ENCODE measurements at regions not wholly inside any gene's neighbourhood (a gene's known extent, or its start where the extent isn't known, plus 50 kb on each side); places are given as distances from the start of the nearest gene placed in this dataset.
"Not testable (repeated sequence)": the region's sequence is repeated elsewhere in the genome, so short reads cannot be mapped to it uniquely, and the experiment has no call there.

GRCh38 chr3:145450018-145450682, 710.8 kb downstream of the PLOD2 start:
- no peak for TF ChIP-seq JUND (IDR thresholded peaks at IDR 0.05; ENCODE audit: low read depth)
- in situ Hi-C loops (cut with HindIII; ENCODE audit: low pct_unique_long_range_greater_than_20kb, low sequenced_read_pairs), result no loop called here
- DNase-seq (ENCODE audit: low read depth in 1 of 2, low spot score in 1 of 2), result no peak

- DNase-seq (ENCODE audit: low read depth in 1 of 2, low spot score in 1 of 2), result no peak
- TF ChIP-seq JUND (IDR thresholded peaks at IDR 0.05; ENCODE audit: low read depth), result no peak
- in situ Hi-C loops (cut with HindIII; ENCODE audit: low pct_unique_long_range_greater_than_20kb, low sequenced_read_pairs), result no loop called here
Observed at GRCh38 chr3:145457825-145458552, 703.0 kb downstream of the PLOD2 start.

- DNase-seq (ENCODE audit: low read depth in 1 of 2, low spot score in 1 of 2); in situ Hi-C loops (cut with HindIII; ENCODE audit: low pct_unique_long_range_greater_than_20kb, low sequenced_read_pairs): not testable (repeated sequence)
Observed at GRCh38 chr3:145459681-145460080, 701.3 kb downstream of the PLOD2 start.

GRCh38 chr3:145471976-145472375, 689.0 kb downstream of the PLOD2 start:
- TF ChIP-seq JUND (IDR thresholded peaks at IDR 0.05; ENCODE audit: low read depth), result no peak
- no peak for DNase-seq (ENCODE audit: low read depth in 1 of 2, low spot score in 1 of 2)
- in situ Hi-C loops (cut with HindIII; ENCODE audit: low pct_unique_long_range_greater_than_20kb, low sequenced_read_pairs), result no loop called here

- DNase-seq (ENCODE audit: low read depth in 1 of 2, low spot score in 1 of 2); in situ Hi-C loops (cut with HindIII; ENCODE audit: low pct_unique_long_range_greater_than_20kb, low sequenced_read_pairs): not testable (repeated sequence)
Observed at GRCh38 chr3:145482735-145483134, 678.2 kb downstream of the PLOD2 start.

GRCh38 chr3:145483992-145484391, 677.0 kb downstream of the PLOD2 start:
- in situ Hi-C loops (cut with HindIII; ENCODE audit: low pct_unique_long_range_greater_than_20kb, low sequenced_read_pairs), result no loop called here
- DNase-seq (ENCODE audit: low read depth in 1 of 2, low spot score in 1 of 2), result no peak
- no peak for TF ChIP-seq JUND (IDR thresholded peaks at IDR 0.05; ENCODE audit: low read depth)

- DNase-seq (ENCODE audit: low read depth in 1 of 2, low spot score in 1 of 2), result no peak
- no peak for TF ChIP-seq JUND (IDR thresholded peaks at IDR 0.05; ENCODE audit: low read depth)
- in situ Hi-C loops (cut with HindIII; ENCODE audit: low pct_unique_long_range_greater_than_20kb, low sequenced_read_pairs), result no loop called here
Observed at GRCh38 chr3:145489011-145489410, 672.0 kb downstream of the PLOD2 start.

GRCh38 chr3:145490088-145491048, 670.6 kb downstream of the PLOD2 start:
- DNase-seq (ENCODE audit: low read depth in 1 of 2, low spot score in 1 of 2), result no peak
- no peak for TF ChIP-seq JUND (IDR thresholded peaks at IDR 0.05; ENCODE audit: low read depth)
- in situ Hi-C loops (cut with HindIII; ENCODE audit: low pct_unique_long_range_greater_than_20kb, low sequenced_read_pairs), result no loop called here

GRCh38 chr3:145492456-145492855, 668.5 kb downstream of the PLOD2 start:
- TF ChIP-seq JUND (IDR thresholded peaks at IDR 0.05; ENCODE audit: low read depth), result no peak
- in situ Hi-C loops (cut with HindIII; ENCODE audit: low pct_unique_long_range_greater_than_20kb, low sequenced_read_pairs), result no loop called here
- no peak for DNase-seq (ENCODE audit: low read depth in 1 of 2, low spot score in 1 of 2)

GRCh38 chr3:145517416-145517815, 643.6 kb downstream of the PLOD2 start:
- in situ Hi-C loops (cut with HindIII; ENCODE audit: low pct_unique_long_range_greater_than_20kb, low sequenced_read_pairs); DNase-seq (ENCODE audit: low read depth in 1 of 2, low spot score in 1 of 2): not testable (repeated sequence)

- in situ Hi-C loops (cut with HindIII; ENCODE audit: low pct_unique_long_range_greater_than_20kb, low sequenced_read_pairs), result no loop called here
- DNase-seq (ENCODE audit: low read depth in 1 of 2, low spot score in 1 of 2), result no peak
- no peak for TF ChIP-seq JUND (IDR thresholded peaks at IDR 0.05; ENCODE audit: low read depth)
Observed at GRCh38 chr3:145518639-145519038, 642.3 kb downstream of the PLOD2 start.

- DNase-seq (ENCODE audit: low read depth in 1 of 2, low spot score in 1 of 2), result no peak
- in situ Hi-C loops (cut with HindIII; ENCODE audit: low pct_unique_long_range_greater_than_20kb, low sequenced_read_pairs), result no loop called here
- no peak for TF ChIP-seq JUND (IDR thresholded peaks at IDR 0.05; ENCODE audit: low read depth)
Observed at GRCh38 chr3:145519398-145520047, 641.5 kb downstream of the PLOD2 start.
